Body of pancreas (tissue), 4 donors: ENCODE measurements at regions not wholly inside any gene's neighbourhood (a gene's known extent, or its start where the extent isn't known, plus 50 kb on each side); places are given as distances from the start of the nearest gene placed in this dataset.

Experiments
- ATAC-seq: fragments of 150-250 bp; one replicate; pipeline ENCODE4 v1.9.1; 2016
- DNase-seq, 4 donors: peaks; one replicate each; pipeline ENCODE4 v3.0.0-alpha.2; 2019
- H3K27ac ChIP-seq, 4 donors: fragments of 200-600 bp; sonication (generic); 1 replicate in 3 of 4; 2 replicates in 1 of 4; pipeline versions ENCODE4 v1.5.1 to v1.6.1; 2016 to 2019; ENCODE audit warnings: mild to moderate bottlenecking in 1 of 4, mixed read lengths in 1 of 4, moderate library complexity in 1 of 4
- H3K27me3 ChIP-seq, 2 donors: fragments of 200-600 bp; sonication (generic); one replicate each; pipeline ENCODE4 v1.6.0; 2016; ENCODE audit warnings: mild to moderate bottlenecking in 1 of 2
- H3K36me3 ChIP-seq, 2 donors: fragments of 200-600 bp; sonication (generic); replicated peaks in 1 of 2; 2 replicates each; pipeline ENCODE4 v1.5.1; 2016; ENCODE audit warnings: low read depth in 2 of 2; ENCODE audit not compliant: insufficient read depth in 1 of 2
- H3K4me1 ChIP-seq: fragments of 200-600 bp; sonication (generic); one replicate; pipeline ENCODE4 v1.6.0; 2016
- H3K4me3 ChIP-seq, 2 donors: fragments of 200-600 bp; sonication (generic); 1 replicate in 1 of 2; 2 replicates in 1 of 2; pipeline ENCODE4 v1.5.1; 2016 to 2019
- H3K9me3 ChIP-seq, 3 donors: fragments of 200-600 bp; sonication (generic); 1 replicate in 2 of 3; 2 replicates in 1 of 3; pipeline ENCODE4 v1.5.1; 2016
- POLR2A ChIP-seq, 3 donors: fragments of 450-650 bp; IDR thresholded peaks; one replicate each; pipeline ENCODE4 v1.6.1; 2016; ENCODE audit warnings: antibody characterized with exemption in 3 of 3, mild to moderate bottlenecking in 2 of 3
- WGBS, 2 donors: methylation state at CpG; one replicate each; pipeline ENCODE4 v1.1.5; 2017; 5-methylcytosine and 5-hydroxymethylcytosine counted together
- intact Hi-C: fragments of 100-400 bp; cut with DNase I; formaldehyde crosslinking; loops from one replicate; pipeline ENCODE4 v1.15.1; 2023
- TF ChIP-seq, protein P1 (sequence below), 7 experiments: fragments of 450-650 bp in 4 of 7; fragments of 200-600 bp in 3 of 7; sonication (generic) in 3 of 7; IDR thresholded peaks; one replicate each; pipeline ENCODE4 v1.5.1; 2016 to 2019; ENCODE audit warnings: antibody characterized with exemption in 7 of 7

DNA sequence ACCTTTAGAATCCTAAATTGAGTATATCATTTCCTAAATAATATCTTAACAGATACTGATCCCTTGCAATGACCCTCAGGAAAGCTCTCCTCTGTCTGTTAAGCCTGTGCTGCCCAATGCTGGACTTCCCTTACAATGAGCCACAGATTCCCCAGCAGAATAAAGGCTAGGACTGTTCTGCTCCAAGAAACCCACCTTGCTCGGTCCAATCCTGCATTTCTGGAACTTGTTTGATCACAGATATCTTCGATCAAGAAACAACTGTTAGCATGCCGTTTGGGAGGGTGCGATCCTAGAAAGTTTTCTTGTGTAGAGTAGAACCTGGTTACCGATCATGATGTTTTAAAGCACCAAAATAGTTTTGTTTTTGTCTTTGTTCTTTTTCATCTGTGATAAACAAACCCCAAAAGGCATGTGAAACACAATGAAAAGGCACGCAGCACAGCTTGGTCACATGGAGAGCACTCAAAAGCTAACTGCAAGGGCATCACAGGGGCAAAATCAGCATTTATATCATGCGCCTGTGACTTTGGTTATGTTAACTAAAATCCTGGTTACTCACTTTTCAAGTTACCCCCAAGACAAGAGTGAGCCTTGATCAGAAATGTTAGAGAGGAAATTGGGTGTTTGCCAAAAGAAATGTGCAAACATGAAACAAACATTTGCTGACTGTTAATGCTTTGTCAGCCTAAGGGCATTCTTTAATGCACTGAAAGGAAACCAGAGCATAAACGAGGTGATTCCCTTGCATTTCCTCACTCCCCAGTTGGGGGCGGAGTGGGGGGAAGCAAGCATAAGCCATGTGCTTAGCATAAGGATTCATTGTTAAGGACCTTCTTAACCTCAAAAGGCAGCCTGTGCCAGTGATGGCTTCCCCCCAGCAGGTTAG, 61.9 kb upstream of the ADAMTS16 start:
- no peaks in the 10 kb centered on the region for H3K36me3 ChIP-seq
- no peak overlapping the region for H3K4me3 ChIP-seq
- no peaks in the 10 kb centered on the region for H3K27me3 ChIP-seq
- DNase-seq: no peak
- no peaks in the 10 kb centered on the region for H3K9me3 ChIP-seq
- H3K27ac ChIP-seq: no peak overlapping the region
- H3K4me1 ChIP-seq: no peaks in the 10 kb centered on the region
- WGBS, 2 donors: 33% methylated on average over 9 of the region's 9 CpGs
- intact Hi-C loops: no loop called here
- no peak for ATAC-seq
- no peak for TF ChIP-seq POLR2A (IDR thresholded peaks at IDR 0.05)
- TF ChIP-seq, protein P1, sequence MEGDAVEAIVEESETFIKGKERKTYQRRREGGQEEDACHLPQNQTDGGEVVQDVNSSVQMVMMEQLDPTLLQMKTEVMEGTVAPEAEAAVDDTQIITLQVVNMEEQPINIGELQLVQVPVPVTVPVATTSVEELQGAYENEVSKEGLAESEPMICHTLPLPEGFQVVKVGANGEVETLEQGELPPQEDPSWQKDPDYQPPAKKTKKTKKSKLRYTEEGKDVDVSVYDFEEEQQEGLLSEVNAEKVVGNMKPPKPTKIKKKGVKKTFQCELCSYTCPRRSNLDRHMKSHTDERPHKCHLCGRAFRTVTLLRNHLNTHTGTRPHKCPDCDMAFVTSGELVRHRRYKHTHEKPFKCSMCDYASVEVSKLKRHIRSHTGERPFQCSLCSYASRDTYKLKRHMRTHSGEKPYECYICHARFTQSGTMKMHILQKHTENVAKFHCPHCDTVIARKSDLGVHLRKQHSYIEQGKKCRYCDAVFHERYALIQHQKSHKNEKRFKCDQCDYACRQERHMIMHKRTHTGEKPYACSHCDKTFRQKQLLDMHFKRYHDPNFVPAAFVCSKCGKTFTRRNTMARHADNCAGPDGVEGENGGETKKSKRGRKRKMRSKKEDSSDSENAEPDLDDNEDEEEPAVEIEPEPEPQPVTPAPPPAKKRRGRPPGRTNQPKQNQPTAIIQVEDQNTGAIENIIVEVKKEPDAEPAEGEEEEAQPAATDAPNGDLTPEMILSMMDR (IDR thresholded peaks at IDR 0.05): no peak

DNA sequence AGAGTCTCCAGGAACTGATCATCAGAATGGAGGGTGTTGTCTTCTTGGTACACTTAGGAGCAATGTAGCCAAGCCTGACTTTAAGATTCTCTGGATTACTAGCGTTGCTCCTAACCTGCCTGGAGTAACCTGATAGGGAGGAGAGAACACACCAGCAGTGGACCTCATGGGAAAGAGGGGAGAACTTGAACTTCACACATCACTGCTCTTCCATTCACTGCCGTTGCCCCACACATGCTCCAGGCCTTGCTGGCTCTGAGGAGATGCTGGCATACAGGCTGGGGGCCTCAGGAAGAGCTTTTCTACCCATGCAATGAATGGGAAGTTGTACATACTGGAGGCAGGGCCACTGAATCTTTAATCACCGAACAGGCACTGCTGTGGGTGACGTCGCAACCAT, 60.3 kb upstream of the ADAMTS16 start:
- H3K9me3 ChIP-seq: no peaks in the 10 kb centered on the region
- H3K4me1 ChIP-seq: no peaks in the 10 kb centered on the region
- TF ChIP-seq, protein P1 (IDR thresholded peaks at IDR 0.05): no peak
- TF ChIP-seq POLR2A (IDR thresholded peaks at IDR 0.05): no peak
- no peak for DNase-seq
- intact Hi-C loops: no loop called here
- no peak overlapping the region for H3K27ac ChIP-seq
- H3K36me3 ChIP-seq: no peaks in the 10 kb centered on the region
- 70 to 77% methylated on average over 5 of the region's 5 CpGs for WGBS, 2 donors
- H3K27me3 ChIP-seq: no peaks in the 10 kb centered on the region
- H3K4me3 ChIP-seq: no peak overlapping the region
- no peak for ATAC-seq

DNA sequence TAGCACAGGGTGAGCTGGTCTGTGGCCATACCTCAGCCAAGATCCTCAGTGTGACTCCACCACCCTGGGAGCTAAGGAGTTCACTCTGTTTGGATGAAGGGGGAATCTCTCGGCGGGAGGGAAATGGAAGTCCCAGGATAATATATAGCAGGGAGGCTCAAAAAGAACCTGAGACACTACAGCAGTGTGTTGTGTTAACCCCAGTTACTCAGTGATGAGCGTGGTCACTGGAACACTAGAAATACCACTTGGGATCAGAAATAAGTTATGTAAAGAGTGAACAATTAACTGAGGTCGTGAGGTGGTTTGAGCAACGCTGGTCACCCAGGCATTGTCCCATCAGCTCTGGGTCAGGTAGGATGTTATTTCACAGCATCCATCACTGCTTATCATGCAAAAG, 59.3 kb upstream of the ADAMTS16 start:
- intact Hi-C loops: no loop called here

DNA sequence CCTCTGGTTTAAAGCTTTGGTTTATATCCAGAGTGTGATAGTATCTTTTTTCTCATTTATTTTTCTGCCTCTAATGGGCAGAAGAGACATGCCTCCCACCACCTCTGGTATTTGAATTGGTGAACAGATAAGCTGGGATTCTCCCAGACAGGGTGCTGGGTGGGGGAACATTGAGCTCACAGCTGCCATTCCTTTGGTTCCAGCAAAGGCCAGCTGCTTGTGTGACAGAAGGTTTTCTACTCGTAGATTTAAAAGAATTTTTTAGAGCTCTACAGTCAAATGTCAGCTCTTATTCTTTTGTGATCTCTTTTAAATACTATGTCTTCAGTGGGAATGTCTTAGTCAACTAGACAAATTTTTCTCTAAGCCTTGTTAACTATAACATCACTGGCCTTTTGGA, 54.7 kb upstream of the ADAMTS16 start:
- no peak for DNase-seq
- TF ChIP-seq, protein P1 (IDR thresholded peaks at IDR 0.05): no peak
- TF ChIP-seq POLR2A (IDR thresholded peaks at IDR 0.05): no peak
- Histone ChIP-seq H3K36me3 (no peaks in the 10 kb centered on the region), H3K4me1 (no peaks in the 10 kb centered on the region), H3K27me3 (no peaks in the 10 kb centered on the region), H3K9me3 (no peaks in the 10 kb centered on the region), H3K4me3 (no peak overlapping the region), H3K27ac (no peak overlapping the region)
- no peak for ATAC-seq
- intact Hi-C loops: no loop called here
- WGBS, 2 donors: 17 to 31% methylated on average over 1 of the region's 1 CpG

More for the DNA sequence above, 59.3 kb upstream of the ADAMTS16 start:
- Histone ChIP-seq H3K27me3 (no peaks in the 10 kb centered on the region), H3K27ac (no peak overlapping the region), H3K9me3 (no peaks in the 10 kb centered on the region), H3K36me3 (no peaks in the 10 kb centered on the region), H3K4me3 (no peak overlapping the region), H3K4me1 (no peaks in the 10 kb centered on the region)
- 53 to 61% methylated on average over 5 of the region's 5 CpGs for WGBS, 2 donors
- no peak for TF ChIP-seq POLR2A (IDR thresholded peaks at IDR 0.05)
- TF ChIP-seq, protein P1 (IDR thresholded peaks at IDR 0.05): no peak
- DNase-seq (no peak), ATAC-seq (no peak)
